Femur (tissue), 1 donor: ENCODE measurements at regions not wholly inside any gene's neighbourhood (a gene's known extent, or its start where the extent isn't known, plus 50 kb on each side); places are given as distances from the start of the nearest gene placed in this dataset.
"Not testable (repeated sequence)": the region's sequence is repeated elsewhere in the genome, so short reads cannot be mapped to it uniquely, and the experiment has no call there.

ENCODE experiments used
- DNase-seq: peaks from one replicate; pipeline ENCODE4 v3.0.0-alpha.2; 2017

DNA sequence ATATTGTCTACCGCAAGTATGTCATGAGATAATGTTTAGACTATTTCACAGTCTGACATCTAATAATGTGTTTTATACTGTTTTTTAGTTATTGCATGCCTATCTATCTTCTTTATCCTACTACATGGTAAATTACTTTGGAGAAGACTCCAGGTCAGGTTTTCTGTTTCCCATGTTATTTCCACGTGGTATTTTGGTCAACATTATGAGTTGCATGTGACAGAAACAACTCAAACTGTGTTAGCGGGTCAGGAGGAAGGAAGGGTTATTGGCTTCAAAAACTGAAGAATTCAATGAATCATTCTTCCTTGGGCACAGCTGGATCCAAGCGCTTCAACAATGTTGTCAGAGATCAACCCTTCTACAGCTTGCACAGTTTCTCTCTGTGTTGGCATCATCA lies 252.1 kb upstream of the CCNG1 start:
- DNase-seq = no peak

GRCh38 chr5:163189023-163189553 lies 248.3 kb upstream of the CCNG1 start:
- DNase-seq = no peak

GRCh38 chr5:163190283-163190682 lies 247.1 kb upstream of the CCNG1 start:
- no peak for DNase-seq

GRCh38 chr5:163190784-163191183 lies 246.6 kb upstream of the CCNG1 start:
- no peak for DNase-seq

DNA sequence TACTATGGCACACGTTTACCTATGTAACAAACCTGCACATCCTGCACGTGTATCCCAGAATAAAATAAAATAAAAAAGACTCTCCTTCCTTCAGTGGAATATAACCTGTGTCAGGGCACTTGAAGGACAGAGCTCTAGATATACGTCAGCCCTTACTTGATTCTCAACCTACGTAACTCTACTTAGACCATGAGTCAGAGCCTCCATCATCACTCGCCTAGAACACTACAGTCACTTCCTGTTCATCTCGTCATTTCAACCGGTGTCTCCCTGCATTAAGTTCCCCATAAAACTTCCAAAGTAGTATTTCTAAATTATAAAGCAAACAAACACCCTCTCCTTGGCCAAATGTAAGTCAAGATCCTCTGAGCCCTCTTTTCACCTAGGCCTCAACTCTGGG lies 243.5 kb upstream of the CCNG1 start:
- DNase-seq = no peak

GRCh38 chr5:163205645-163206044 lies 231.8 kb upstream of the CCNG1 start:
- no peak for DNase-seq

DNA sequence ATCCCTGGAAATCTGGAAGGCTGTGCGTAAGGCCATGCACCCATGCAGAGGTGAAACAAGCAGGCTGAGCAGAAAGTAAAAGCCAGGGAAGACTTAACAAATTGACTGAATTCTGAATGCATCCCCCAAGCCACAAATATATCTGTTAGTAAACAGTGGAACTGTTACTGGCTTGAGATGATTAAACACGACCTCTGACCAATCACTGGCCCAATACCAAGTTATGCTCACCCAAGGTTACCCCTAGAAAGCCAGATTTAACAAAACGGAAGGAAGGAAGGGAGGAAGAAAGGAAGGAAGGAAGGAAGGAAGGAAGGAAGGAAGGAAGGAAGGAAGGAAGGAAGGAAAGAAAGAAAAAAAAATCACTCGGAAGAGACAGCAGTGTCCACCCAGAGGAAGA lies 215.8 kb upstream of the CCNG1 start:
- no peak for DNase-seq

GRCh38 chr5:163222982-163223381 lies 214.4 kb upstream of the CCNG1 start:
- DNase-seq = no peak

DNA sequence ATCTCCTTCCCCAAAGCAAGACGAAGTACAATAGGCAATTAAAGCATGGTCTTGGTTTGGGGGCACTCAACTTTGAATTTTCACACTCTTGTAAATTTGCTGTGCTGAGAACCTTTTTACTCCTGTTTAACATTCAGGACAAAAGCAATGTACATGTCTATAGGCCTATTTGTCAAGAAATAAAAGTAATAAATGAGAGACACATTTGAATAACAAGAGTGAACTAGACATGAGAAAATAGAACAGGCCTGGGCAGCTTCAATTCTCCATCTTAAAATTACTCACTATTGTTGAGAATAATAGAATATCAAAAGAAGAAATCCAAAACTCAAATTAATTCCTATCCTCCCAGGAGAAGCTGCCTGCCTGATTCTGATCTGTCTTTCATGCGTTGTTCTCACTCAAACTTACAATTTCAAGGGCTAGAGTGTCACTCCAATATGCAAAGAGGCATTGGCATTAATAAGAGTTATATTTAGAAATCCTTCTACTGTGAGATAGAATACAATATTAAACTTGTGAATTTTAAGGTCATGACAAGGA lies 192.9 kb upstream of the CCNG1 start:
- DNase-seq = no peak

GRCh38 chr5:163245584-163245983 lies 191.8 kb upstream of the CCNG1 start:
- DNase-seq = no peak

DNA sequence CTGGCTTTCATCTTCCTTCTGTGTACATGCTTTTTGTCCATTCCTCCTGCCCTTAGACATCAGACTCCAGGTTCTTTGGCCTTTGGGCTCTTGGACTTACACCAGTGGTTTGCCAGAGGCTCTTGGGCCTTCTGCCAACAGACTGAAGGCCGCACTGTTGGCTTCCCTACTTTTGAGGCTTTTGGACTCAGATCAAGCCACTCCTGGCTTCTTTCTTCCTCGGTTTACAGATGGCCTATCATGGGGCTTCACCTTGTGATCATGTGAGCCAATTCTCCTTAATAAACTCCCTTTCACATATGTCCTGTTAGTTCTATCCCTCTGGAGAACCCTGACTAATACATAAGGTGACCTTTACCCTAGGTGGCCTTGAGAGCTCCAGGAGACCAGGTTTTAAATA lies 189.1 kb upstream of the CCNG1 start:
- no peak for DNase-seq

DNA sequence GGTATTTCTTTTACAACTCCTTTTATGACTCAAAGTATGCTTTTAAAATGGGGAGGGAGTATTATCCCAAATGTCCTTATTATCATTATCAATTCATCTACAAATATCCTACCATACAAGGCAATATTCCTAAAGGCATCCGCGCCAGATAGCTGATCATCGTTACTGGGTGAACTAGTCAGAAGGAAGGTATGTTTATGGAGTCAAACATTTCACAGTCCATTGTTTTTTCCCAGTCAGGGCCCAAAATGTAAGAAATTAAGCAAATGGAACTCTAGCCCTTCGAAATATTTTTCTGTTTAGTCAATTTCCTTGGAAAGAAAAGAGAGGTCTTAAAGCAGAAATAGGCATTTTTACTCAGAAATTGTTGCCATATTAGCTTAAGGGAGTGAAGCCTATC lies 188.5 kb upstream of the CCNG1 start:
- DNase-seq = no peak

DNA sequence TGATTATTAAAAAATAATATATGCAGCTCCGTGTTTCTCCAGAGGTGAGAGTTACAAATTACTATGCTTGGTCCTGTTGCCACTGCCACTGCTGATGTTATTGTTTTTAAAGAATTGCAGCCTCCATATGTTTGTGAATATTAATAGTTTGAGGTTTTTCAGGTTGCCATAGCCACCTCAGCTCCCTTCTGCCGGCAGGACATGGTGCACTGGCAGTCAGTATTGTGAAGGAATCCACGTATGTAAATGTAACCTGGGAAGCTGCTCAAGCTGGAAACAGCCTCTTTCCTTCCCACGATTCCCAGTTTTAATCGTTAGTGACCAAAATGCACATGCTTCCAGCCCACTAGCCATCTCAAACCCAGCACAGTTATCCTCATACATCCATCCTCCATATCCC lies 184.4 kb upstream of the CCNG1 start:
- DNase-seq = no peak

- DNase-seq = no peak
Measured at GRCh38 chr5:163259495-163259894, 177.9 kb upstream of the CCNG1 start.

DNA sequence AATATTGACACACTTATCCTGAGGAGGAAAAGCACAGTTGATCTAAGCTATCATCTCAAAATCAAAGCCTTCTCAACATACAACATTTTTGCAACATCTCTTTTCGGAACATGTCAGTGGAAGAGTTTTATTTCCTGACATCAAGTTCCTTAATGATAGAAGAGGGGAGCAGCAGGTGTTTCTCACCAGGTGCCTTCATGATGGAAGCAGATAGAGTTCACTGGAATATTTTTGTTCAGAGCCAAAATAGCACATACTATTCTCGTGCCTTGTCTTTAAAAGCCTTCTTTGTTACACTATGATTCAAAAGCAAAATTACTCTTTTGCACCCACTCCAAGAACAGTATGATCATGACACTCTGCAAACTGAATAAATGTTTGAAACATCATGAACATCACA lies 176.9 kb upstream of the CCNG1 start:
- no peak for DNase-seq

DNA sequence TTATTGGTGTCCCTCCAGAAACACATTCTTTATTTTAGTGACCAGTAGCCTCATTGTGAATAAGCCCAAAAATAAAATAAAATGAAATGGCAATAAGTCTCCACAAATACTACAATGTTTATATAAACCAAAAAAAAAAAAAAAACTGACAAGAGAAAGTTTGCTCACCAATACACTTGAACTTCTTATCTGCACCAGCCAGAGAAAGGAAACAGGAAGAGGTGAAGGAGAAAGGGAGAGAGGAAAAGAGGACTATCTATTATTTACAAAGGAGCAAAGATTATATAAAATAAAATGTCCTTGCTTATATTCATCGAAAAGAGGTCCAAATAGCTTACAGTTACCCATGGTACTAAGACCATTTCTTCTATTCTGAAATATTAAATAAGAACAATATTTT lies 176.4 kb upstream of the CCNG1 start:
- DNase-seq = no peak

DNA sequence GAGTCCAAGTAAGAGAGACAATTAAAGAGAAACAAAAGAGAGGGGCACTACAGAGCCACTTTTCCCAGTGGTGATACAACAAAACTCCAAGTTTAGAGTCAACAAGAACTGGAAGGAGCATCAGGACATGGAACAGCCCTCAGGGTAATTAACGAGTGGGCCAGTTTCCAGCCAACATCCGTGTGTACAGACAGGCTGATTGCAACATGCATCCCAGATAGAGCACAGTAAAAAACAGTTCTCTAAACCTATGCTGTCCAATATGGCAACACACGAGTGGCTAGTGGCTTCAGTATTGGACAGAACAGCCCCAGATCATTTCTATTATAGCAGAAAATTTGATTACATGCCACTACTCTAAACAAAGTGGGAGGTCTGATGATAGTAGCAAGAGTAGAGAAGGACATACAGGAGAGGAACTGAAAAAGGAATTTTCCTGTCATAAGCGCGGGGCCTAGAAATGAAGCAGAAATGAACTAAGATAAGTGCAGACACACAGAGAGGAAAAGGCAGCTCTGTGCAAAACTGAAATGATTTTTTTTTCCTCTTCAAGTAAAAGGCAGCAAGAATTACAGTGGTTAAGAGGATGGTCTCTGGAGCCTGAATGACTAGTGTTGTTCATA lies 175.6 kb upstream of the CCNG1 start:
- no peak for DNase-seq

- DNase-seq = not testable (repeated sequence)
Measured at GRCh38 chr5:163266249-163266648, 171.1 kb upstream of the CCNG1 start.

DNA sequence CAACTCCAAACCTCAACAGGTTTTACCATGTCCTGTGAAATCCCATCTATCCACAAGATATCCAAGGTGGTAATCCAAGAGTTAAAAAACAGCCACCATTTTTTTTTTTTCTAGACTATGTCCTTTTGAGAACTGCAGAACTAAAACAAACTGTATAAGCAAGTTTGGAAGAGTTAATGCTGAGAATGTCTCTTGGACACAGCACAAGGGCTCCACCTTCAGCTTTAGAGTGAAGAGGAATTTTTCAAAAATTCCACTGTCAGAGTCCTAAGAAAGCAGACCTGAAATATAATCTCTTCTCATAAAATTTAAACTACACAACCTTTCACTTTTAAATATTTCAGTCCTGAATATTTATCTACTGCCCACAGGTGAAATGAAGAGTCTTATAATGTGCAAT lies 167.8 kb upstream of the CCNG1 start:
- no peak for DNase-seq

GRCh38 chr5:163276466-163276865 lies 160.9 kb upstream of the CCNG1 start:
- DNase-seq = no peak

DNA sequence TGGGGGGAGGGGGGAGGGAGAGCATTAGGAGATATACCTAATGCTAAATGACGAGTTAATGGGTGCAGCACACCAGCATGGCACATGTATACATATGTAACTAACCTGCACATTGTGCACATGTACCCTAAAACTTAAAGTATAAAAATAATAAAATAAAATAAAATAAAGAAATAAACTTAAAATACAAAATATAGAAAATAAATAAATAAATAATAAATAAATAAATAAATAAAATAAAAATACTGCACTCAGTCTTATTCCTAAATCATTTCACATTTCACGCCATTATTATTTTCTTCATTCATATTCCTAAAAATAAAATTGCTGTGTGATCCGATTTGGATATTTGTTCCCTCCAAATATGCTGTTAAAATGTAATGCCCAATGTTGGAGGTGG lies 156.5 kb upstream of the CCNG1 start:
- DNase-seq = not testable (repeated sequence)

GRCh38 chr5:163281512-163281911 lies 155.9 kb upstream of the CCNG1 start:
- DNase-seq = no peak

GRCh38 chr5:163293836-163294235 lies 143.6 kb upstream of the CCNG1 start:
- no peak for DNase-seq

DNA sequence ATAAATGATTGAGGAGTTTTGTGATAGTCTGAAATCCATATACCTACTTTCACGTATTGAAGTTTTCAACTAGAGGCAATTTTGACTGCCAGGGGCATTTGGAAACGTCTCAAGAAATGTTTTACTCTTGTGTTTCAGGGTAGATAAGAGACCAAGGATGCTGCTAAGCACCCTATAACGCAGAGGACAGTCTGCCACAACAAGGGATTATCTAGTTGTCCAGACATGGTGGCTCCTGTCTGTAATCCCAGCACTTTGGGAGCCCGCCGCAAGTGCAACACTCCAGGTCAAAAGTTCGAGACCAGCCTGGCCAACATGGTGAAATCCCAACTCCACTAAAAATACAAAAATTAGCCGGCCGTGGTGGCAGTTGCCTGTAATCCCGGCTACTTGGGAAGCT lies 133.7 kb upstream of the CCNG1 start:
- no peak for DNase-seq

DNA sequence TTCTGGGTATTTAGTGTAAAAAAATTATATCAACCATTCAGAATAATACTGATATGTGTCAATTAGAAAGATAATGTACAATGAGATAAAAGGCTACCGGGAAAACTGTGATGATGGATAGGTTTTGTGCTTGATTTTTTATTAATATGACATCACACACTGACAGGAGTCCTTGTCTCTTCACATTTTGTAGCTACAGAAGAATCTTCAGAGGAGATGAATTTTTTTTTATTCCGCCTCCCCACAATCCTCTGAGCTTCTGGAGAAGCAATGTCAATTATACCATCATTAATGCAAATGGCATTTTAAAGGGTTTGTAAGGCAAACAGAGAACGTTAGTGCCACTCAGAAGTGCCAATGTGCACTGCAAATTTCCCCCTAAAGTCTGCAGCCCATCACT lies 131.7 kb upstream of the CCNG1 start:
- DNase-seq = no peak
